HCT116 (cell line): ENCODE measurements at regions not wholly inside any gene's neighbourhood (a gene's known extent, or its start where the extent isn't known, plus 50 kb on each side); places are given as distances from the start of the nearest gene placed in this dataset.
A peak's percentile ranks its signal among the peaks of the same experiment; 100 is the strongest.

ENCODE experiments used
- ATAC-seq: fragments of 200-7000 bp; cut with Tn5 transposase; 2 replicates; pipeline ENCODE4 v1.9.1; 2020; ENCODE audit warnings: mild to moderate bottlenecking, moderate library complexity
- BruUV-seq: library from RNA; stranded (reverse); fragments of 400-500 nt; replicated peaks from 2 replicates; lab custom pipeline; 2021; lab: Mats Ljungman, UMichigan
- CTCF ChIA-PET: fragments of 300-600 bp; sonication (Branson Sonifier 250); formaldehyde crosslinking; loops from one replicate; lab custom pipeline; 2021; ENCODE audit warnings: antibody characterized with exemption; lab: Charles Lee
- POLR2A ChIA-PET: fragments of 300-600, 350-600 bp; sonication (Branson Sonifier 250); formaldehyde crosslinking; loops from one replicate; lab custom pipeline; 2021; ENCODE audit warnings: antibody characterized with exemption; lab: Charles Lee
- RAD21 ChIA-PET, 2 experiments: fragments of 300-600 bp; sonication (Branson Sonifier 250); formaldehyde crosslinking; loops; one replicate each; lab custom pipeline; 2023; ENCODE audit warnings: low total read pairs in 2 of 2; ENCODE audit not compliant: uncharacterized antibody in 2 of 2, unreplicated experiment in 2 of 2, low non-redundant PET in 1 of 2; lab: Charles Lee
- DNase-seq: peaks from one replicate; pipeline ENCODE4 v3.0.0-alpha.2; 2010; ENCODE audit warnings: low read depth, low spot score
- H2AFZ ChIP-seq: fragments of 200-600 bp; shearing (Covaris generic), sonication (generic); 2 replicates; pipeline ENCODE4 v1.6.1; 2017; ENCODE audit warnings: low read depth, mixed run types, mixed read lengths, antibody characterized with exemption, low read length; ENCODE audit not compliant: poor library complexity, severe bottlenecking
- H3K27ac ChIP-seq: 2 replicates; pipeline ENCODE4 v1.5.1; 2012; ENCODE audit warnings: low read depth, low read length
- H3K27me3 ChIP-seq: fragments of 200-600 bp; sonication (generic); 2 replicates; pipeline ENCODE4 v1.6.1; 2016; ENCODE audit warnings: mixed run types, low read length, mixed read lengths; ENCODE audit not compliant: insufficient read depth
- H3K36me3 ChIP-seq, 2 experiments: fragments of 200-500 bp in 1 of 2; fragments of 200-600 bp in 1 of 2; sonication (Bioruptor generic) in 1 of 2; sonication (generic) in 1 of 2; 2 replicates each; pipeline versions ENCODE4 v1.5.1 to v1.6.1; 2014 to 2016; ENCODE audit warnings: low read length in 2 of 2, inconsistent platforms in 1 of 2, mixed read lengths in 1 of 2, mixed run types in 1 of 2; ENCODE audit not compliant: insufficient read depth in 2 of 2, control insufficient read depth in 1 of 2
- H3K4me1 ChIP-seq, 2 experiments: fragments of 200-600 bp in 1 of 2; sonication (generic) in 1 of 2; 2 replicates each; pipeline versions ENCODE4 v1.5.1 to v1.6.1; 2012 to 2017; ENCODE audit warnings: low read length in 2 of 2, inconsistent platforms in 1 of 2, mild to moderate bottlenecking in 1 of 2, mixed read lengths in 1 of 2, mixed run types in 1 of 2, moderate library complexity in 1 of 2; ENCODE audit not compliant: insufficient read depth in 2 of 2, control insufficient read depth in 1 of 2
- H3K4me2 ChIP-seq: fragments of 200-600 bp; sonication (generic); 2 replicates; pipeline ENCODE4 v1.6.1; 2017; ENCODE audit warnings: mixed run types, low read length, mixed read lengths
- H3K4me3 ChIP-seq, 2 experiments: fragments of 200-600 bp in 1 of 2; sonication (generic) in 1 of 2; replicated peaks in 1 of 2; 2 replicates each; pipeline ENCODE4 v1.5.1; 2011 to 2016; ENCODE audit warnings: low read length in 2 of 2, control low read depth in 1 of 2, low read depth in 1 of 2, mild to moderate bottlenecking in 1 of 2, mixed read lengths in 1 of 2, mixed run types in 1 of 2
- H3K79me2 ChIP-seq: fragments of 200-600 bp; sonication (generic); 2 replicates; pipeline ENCODE4 v1.6.1; 2017; ENCODE audit warnings: mild to moderate bottlenecking, mixed run types, low read length, moderate library complexity, mixed read lengths; ENCODE audit not compliant: insufficient read depth
- H3K9ac ChIP-seq: fragments of 200-600 bp; sonication (generic); 2 replicates; pipeline ENCODE4 v1.6.1; 2016; ENCODE audit warnings: low read length, mixed read lengths
- H3K9me2 ChIP-seq: fragments of 200-600 bp; sonication (generic), shearing (Covaris generic); 2 replicates; pipeline ENCODE4 v1.6.1; 2017; ENCODE audit warnings: mixed run types, mild to moderate bottlenecking, moderate library complexity; ENCODE audit not compliant: insufficient read depth
- H3K9me3 ChIP-seq, 2 experiments: fragments of 200-500 bp in 1 of 2; fragments of 200-600 bp in 1 of 2; sonication (Bioruptor generic) in 1 of 2; sonication (generic) in 1 of 2; 2 replicates each; pipeline ENCODE4 v1.6.1; 2014 to 2017; ENCODE audit warnings: low read length in 2 of 2, mixed read lengths in 2 of 2, inconsistent platforms in 1 of 2, low read depth in 1 of 2, mild to moderate bottlenecking in 1 of 2, mixed run types in 1 of 2, moderate library complexity in 1 of 2; ENCODE audit not compliant: control insufficient read depth in 1 of 2, insufficient read depth in 1 of 2
- H4K20me1 ChIP-seq: fragments of 200-600 bp; sonication (generic), shearing (Covaris generic); 2 replicates; pipeline ENCODE4 v1.6.1; 2017; ENCODE audit warnings: mixed run types, mild to moderate bottlenecking, moderate library complexity; ENCODE audit not compliant: insufficient read depth
- EGR1 ChIP-seq: IDR thresholded peaks from 2 replicates; pipeline ENCODE4 v1.6.1; 2012; ENCODE audit warnings: low read depth
- ELF1 ChIP-seq: IDR thresholded peaks from 2 replicates; pipeline ENCODE4 v1.6.1; 2012; ENCODE audit warnings: low read depth, borderline replicate concordance
- EZH2 ChIP-seq: fragments of 200-600 bp; sonication (generic); IDR thresholded peaks from 2 replicates; pipeline ENCODE4 v1.6.1; 2017; ENCODE audit warnings: antibody characterized with exemption, mixed run types
- EZH2phosphoT487 ChIP-seq: fragments of 200-600 bp; IDR thresholded peaks from 2 replicates; pipeline ENCODE4 v1.6.1; 2018; ENCODE audit warnings: antibody characterized with exemption, borderline replicate concordance
- POLR2AphosphoS5 ChIP-seq: IDR thresholded peaks from 2 replicates; pipeline ENCODE4 v1.6.1; 2011; ENCODE audit warnings: mild to moderate bottlenecking, low read depth, low read length, moderate library complexity
- RAD21 ChIP-seq: IDR thresholded peaks from 2 replicates; pipeline ENCODE4 v1.6.1; 2012; ENCODE audit warnings: low read depth, mild to moderate bottlenecking
- SIN3A ChIP-seq: IDR thresholded peaks from 2 replicates; pipeline ENCODE4 v1.6.1; 2012; ENCODE audit warnings: low read depth
- SRF ChIP-seq: IDR thresholded peaks from 2 replicates; pipeline ENCODE4 v1.6.1; 2012; ENCODE audit warnings: low read depth
- TCF7L2 ChIP-seq: IDR thresholded peaks from 2 replicates; pipeline ENCODE4 v1.7.0; 2011; ENCODE audit warnings: borderline replicate concordance, inconsistent platforms; ENCODE audit not compliant: insufficient read depth, insufficient read length; ENCODE audit errors: extremely low read depth
- YY1 ChIP-seq: IDR thresholded peaks from 2 replicates; pipeline ENCODE4 v1.6.1; 2011; ENCODE audit warnings: low read length, low read depth, moderate library complexity, mild to moderate bottlenecking; ENCODE audit not compliant: insufficient replicate concordance; ENCODE audit errors: extremely low read depth
- ZFX ChIP-seq: fragments of 450-650 bp; IDR thresholded peaks from 2 replicates; pipeline ENCODE4 v1.6.1; 2017
- intact Hi-C: fragments of 100-400 bp; cut with micrococcal nuclease; formaldehyde crosslinking; loops from 2 replicates; pipeline ENCODE4 v1.10.0; 2022
- TF ChIP-seq, protein P1 (sequence below): IDR thresholded peaks from 2 replicates; pipeline ENCODE4 v1.6.1; 2012
- TF ChIP-seq, protein P2 (sequence below): IDR thresholded peaks from 2 replicates; pipeline ENCODE4 v1.6.1; 2012; ENCODE audit warnings: low read depth
- TF ChIP-seq, protein P3 (sequence below): IDR thresholded peaks from 2 replicates; pipeline ENCODE4 v1.6.1; 2012

DNA sequence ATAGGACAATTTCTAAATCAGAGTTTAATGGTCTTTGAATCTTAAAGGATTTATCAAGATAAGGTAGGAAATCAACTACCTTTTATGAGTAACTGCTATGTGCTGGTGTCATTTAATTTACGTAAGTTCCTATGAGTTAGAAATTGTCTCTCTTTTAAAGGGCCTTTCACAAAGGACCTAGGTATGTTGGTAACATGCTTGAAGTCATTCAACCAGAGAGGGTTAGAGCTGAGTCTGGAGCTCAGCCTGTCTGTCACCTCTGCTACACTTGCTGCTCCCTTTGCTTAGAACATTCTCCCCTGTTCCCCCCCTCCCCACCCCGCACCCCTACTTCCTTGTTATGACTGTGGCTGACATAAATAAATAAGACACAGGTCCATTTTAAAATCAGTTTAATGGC lies 190.3 kb upstream of the SEMA6A start:
- BruUV-seq: no TSS peak
- Histone ChIP-seq H3K4me2 (no peak overlapping the region), H3K79me2 (no peaks in the 10 kb centered on the region), H3K36me3 (no peaks in the 10 kb centered on the region), H3K27ac (no peak overlapping the region), H3K9ac (no peak overlapping the region), H3K9me3 (no peaks in the 10 kb centered on the region), H4K20me1 (no peaks in the 10 kb centered on the region), H3K27me3 (no peaks in the 10 kb centered on the region), H3K4me3 (no peak overlapping the region), H2AFZ (peak overlapping the region; percentile 95), H3K9me2 (no peaks in the 10 kb centered on the region), H3K4me1 (peaks cover 0 to 17% of the 10 kb centered on the region in 2 experiments; a peak in 2 of 4 replicates)
- TF ChIP-seq, protein P1, sequence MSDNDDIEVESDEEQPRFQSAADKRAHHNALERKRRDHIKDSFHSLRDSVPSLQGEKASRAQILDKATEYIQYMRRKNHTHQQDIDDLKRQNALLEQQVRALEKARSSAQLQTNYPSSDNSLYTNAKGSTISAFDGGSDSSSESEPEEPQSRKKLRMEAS: no peak
- TF ChIP-seq EZH2: no peak
- no peak for TF ChIP-seq TCF7L2
- TF ChIP-seq, protein P2, sequence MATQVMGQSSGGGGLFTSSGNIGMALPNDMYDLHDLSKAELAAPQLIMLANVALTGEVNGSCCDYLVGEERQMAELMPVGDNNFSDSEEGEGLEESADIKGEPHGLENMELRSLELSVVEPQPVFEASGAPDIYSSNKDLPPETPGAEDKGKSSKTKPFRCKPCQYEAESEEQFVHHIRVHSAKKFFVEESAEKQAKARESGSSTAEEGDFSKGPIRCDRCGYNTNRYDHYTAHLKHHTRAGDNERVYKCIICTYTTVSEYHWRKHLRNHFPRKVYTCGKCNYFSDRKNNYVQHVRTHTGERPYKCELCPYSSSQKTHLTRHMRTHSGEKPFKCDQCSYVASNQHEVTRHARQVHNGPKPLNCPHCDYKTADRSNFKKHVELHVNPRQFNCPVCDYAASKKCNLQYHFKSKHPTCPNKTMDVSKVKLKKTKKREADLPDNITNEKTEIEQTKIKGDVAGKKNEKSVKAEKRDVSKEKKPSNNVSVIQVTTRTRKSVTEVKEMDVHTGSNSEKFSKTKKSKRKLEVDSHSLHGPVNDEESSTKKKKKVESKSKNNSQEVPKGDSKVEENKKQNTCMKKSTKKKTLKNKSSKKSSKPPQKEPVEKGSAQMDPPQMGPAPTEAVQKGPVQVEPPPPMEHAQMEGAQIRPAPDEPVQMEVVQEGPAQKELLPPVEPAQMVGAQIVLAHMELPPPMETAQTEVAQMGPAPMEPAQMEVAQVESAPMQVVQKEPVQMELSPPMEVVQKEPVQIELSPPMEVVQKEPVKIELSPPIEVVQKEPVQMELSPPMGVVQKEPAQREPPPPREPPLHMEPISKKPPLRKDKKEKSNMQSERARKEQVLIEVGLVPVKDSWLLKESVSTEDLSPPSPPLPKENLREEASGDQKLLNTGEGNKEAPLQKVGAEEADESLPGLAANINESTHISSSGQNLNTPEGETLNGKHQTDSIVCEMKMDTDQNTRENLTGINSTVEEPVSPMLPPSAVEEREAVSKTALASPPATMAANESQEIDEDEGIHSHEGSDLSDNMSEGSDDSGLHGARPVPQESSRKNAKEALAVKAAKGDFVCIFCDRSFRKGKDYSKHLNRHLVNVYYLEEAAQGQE: no peak
- TF ChIP-seq RAD21: no peak
- no peak for TF ChIP-seq EZH2phosphoT487
- TF ChIP-seq SIN3A: no peak
- TF ChIP-seq YY1: no peak
- no peak for TF ChIP-seq ELF1
- no peak for TF ChIP-seq POLR2AphosphoS5
- no peak for TF ChIP-seq EGR1
- TF ChIP-seq, protein P3, sequence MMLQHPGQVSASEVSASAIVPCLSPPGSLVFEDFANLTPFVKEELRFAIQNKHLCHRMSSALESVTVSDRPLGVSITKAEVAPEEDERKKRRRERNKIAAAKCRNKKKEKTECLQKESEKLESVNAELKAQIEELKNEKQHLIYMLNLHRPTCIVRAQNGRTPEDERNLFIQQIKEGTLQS: no peak
- no peak for TF ChIP-seq SRF
- no peak for TF ChIP-seq ZFX
- RAD21 ChIA-PET: no interaction called here
- intact Hi-C loops: no loop called here
- no peak for ATAC-seq
- DNase-seq: no peak
- POLR2A ChIA-PET: no interaction called here
- CTCF ChIA-PET: no interaction called here
